ACHN (cell line): ENCODE measurements at regions not wholly inside any gene's neighbourhood (a gene's known extent, or its start where the extent isn't known, plus 50 kb on each side); places are given as distances from the start of the nearest gene placed in this dataset.
"Not testable (repeated sequence)": the region's sequence is repeated elsewhere in the genome, so short reads cannot be mapped to it uniquely, and the experiment has no call there.

Experiments used
- DNase-seq: peaks from one replicate; pipeline ENCODE4 v3.0.0-alpha.2; 2015
- in situ Hi-C: cut with HindIII; loops from 2 replicates; pipeline ENCODE4 v1.10.0; 2017; ENCODE audit warnings: low sequenced_read_pairs, low pct_ligation_motif_present, low pct_unique_long_range_greater_than_20kb

- in situ Hi-C loops, DNase-seq: not testable (repeated sequence)
These were observed 61.3 kb downstream of the AIPL1 start for GRCh38 chr17:6373599-6373998.

GRCh38 chr17:6366221-6366666 is 68.7 kb downstream of the AIPL1 start:
- peak; percentile 60 for DNase-seq
- in situ Hi-C loops: no loop called here

- no peak for DNase-seq
- in situ Hi-C loops: no loop called here
These were observed 69.5 kb downstream of the AIPL1 start for GRCh38 chr17:6365200-6365943.

GRCh38 chr17:6361733-6362132 is 73.2 kb downstream of the AIPL1 start:
- DNase-seq: peak; percentile 28
- in situ Hi-C loops: no loop called here

- no peak for DNase-seq
- in situ Hi-C loops: no loop called here
These were observed 76.8 kb downstream of the AIPL1 start for GRCh38 chr17:6358131-6358530.

- no peak for DNase-seq
- in situ Hi-C loops: no loop called here
These were observed 78.4 kb downstream of the AIPL1 start for GRCh38 chr17:6356562-6356961.

GRCh38 chr17:6355196-6355595 is 79.7 kb downstream of the AIPL1 start:
- DNase-seq: no peak
- in situ Hi-C loops: no loop called here

GRCh38 chr17:6352801-6353560 is 81.9 kb downstream of the AIPL1 start:
- DNase-seq: no peak
- in situ Hi-C loops: no loop called here

- in situ Hi-C loops: no loop called here
- no peak for DNase-seq
These were observed 82.9 kb downstream of the AIPL1 start for GRCh38 chr17:6352016-6352415.

GRCh38 chr17:6350806-6351205 is 84.1 kb downstream of the AIPL1 start:
- in situ Hi-C loops: no loop called here
- no peak for DNase-seq

- in situ Hi-C loops: no loop called here
These were observed 86.0 kb downstream of the AIPL1 start for GRCh38 chr17:6348891-6349290.

GRCh38 chr17:6347776-6348175 is 87.1 kb downstream of the AIPL1 start:
- in situ Hi-C loops: no loop called here
- DNase-seq: no peak

More at GRCh38 chr17:6348891-6349290, 86.0 kb downstream of the AIPL1 start:
- no peak for DNase-seq

- in situ Hi-C loops: no loop called here
- no peak for DNase-seq
These were observed 87.9 kb downstream of the AIPL1 start for GRCh38 chr17:6346986-6347385.

- no peak for DNase-seq
- in situ Hi-C loops: no loop called here
These were observed 88.7 kb downstream of the AIPL1 start for GRCh38 chr17:6346156-6346786.

- no peak for DNase-seq
- in situ Hi-C loops: no loop called here
These were observed 91.2 kb downstream of the AIPL1 start for GRCh38 chr17:6343736-6344135.

GRCh38 chr17:6343191-6343590 is 91.7 kb downstream of the AIPL1 start:
- in situ Hi-C loops: no loop called here
- no peak for DNase-seq

- DNase-seq: no peak
These were observed 94.2 kb downstream of the AIPL1 start for GRCh38 chr17:6340708-6341107.

GRCh38 chr17:6334386-6334785 is 100.5 kb downstream of the AIPL1 start:
- in situ Hi-C loops: no loop called here
- DNase-seq: no peak

More at GRCh38 chr17:6340708-6341107, 94.2 kb downstream of the AIPL1 start:
- in situ Hi-C loops: no loop called here

- DNase-seq: no peak
- in situ Hi-C loops: no loop called here
These were observed 104.0 kb downstream of the AIPL1 start for GRCh38 chr17:6330936-6331335.
